Left colon (tissue), 2 donors: ENCODE measurements at regions not wholly inside any gene's neighbourhood (a gene's known extent, or its start where the extent isn't known, plus 50 kb on each side); places are given as distances from the start of the nearest gene placed in this dataset.
"Not testable (repeated sequence)": the region's sequence is repeated elsewhere in the genome, so short reads cannot be mapped to it uniquely, and the experiment has no call there.

ENCODE experiments used
- ATAC-seq: fragments of 200-7000 bp; cut with Tn5 transposase; one replicate; pipeline ENCODE4 v1.9.1; 2020; ENCODE audit warnings: mild to moderate bottlenecking, moderate library complexity
- DNase-seq, 2 donors: peaks; one replicate each; pipeline ENCODE4 v3.0.0-alpha.2; 2020
- intact Hi-C, 2 donors: fragments of 100-400 bp; cut with DNase I in 1 of 2; cut with micrococcal nuclease in 1 of 2; formaldehyde crosslinking; loops; one replicate each; pipeline versions ENCODE4 v1.11.2 to v1.14.0; 2022; cut with DNase I, micrococcal nuclease
- donor health status: DM: no; HTN: no; CAD: no.
- donor health status: DM: yes; HTN: yes; CAD: no.

DNA sequence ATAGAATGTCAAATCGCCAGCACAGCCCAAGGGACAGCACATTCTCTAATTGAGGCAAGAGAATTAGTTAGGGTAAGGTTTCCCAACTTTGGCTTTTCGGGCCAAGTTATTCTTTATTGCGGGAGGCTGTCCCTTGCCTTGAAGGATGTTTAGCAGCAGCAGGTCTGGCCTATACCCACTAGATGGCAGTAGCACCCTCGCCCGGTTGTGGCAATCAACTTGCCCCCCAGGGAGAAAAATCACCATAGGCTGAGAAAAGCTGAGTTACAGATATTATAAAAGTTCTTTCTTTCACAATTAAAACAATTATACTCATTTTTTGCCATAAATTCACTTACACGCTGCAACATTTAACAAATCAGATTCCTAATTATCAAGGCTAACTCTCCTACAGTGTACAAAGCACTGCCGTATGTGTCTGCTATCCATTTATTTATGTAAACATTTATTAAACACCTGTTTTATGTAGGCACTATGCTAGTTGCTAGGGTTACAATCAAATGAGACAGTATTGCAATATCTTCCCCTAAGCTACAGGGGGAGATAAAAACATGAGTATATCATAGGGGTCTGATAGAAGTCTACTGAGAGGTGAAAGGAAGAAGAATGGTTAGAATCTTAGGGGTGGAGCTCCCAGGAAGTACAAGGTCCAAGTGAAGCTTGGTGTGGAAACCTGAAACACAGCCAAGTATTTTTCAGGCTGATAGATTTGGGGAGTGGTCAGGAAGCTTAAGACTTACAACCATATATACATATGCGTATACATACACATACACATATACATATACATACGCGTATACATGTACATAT lies 452.3 kb downstream of the RAB38 start:
- ATAC-seq: peak; percentile 86
- DNase-seq: peak; percentile 27 to 33
- intact Hi-C loops: no loop called here

DNA sequence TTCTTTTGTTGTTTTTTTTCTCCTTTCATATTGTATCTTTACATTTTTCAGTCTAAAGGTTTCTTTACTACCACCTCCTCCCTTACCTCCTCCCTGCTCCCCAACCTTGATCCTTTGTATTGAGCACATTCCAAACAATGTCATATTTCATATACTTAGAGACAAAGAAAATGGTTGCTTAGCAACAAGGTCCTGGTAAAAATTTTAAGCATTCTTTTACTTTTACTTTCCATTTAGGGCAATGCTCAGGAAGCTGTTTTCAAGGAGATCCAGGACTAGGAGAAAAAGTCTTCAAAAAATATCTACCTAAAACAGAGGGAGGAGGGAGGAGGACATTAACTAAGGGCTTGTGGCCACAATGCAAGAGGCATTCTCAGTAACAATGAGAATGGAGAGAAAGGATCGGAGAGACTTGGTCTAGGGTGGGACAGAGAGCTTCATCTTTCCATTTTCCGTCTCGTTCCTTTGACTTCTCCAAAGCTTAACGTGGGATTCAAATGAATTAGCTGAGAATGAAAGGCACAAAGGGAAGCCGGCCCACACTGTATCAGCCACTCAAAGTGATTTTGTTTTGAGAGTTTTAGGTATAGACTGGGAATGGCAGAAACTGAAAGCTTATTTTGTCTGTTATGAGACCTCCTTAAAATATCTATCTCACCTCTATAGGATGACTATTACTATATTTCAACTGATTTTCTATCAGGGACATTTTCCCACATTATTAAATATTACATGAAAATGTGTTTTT lies 455.7 kb downstream of the RAB38 start:
- intact Hi-C loops: no loop called here
- ATAC-seq: no peak
- DNase-seq: no peak

DNA sequence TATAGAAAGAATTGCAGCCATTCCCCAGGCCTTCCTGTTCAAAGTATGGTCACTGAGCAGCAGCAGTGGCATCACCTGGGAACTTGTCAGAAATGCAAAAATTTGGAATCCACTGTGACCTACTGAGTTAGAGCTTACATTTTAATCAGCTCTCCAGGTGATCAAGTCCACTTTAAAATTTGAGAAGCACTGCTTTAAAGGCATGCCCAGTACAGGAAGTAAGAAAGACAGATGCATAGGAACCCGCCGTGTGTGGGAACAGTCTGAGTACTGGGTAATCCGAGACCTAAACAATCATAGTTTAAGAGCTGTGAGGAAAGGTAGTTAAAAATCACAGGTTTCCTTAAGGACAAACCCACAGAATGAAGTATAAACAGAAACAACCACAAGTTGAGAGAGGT lies 462.4 kb downstream of the RAB38 start:
- no peak for ATAC-seq

DNA sequence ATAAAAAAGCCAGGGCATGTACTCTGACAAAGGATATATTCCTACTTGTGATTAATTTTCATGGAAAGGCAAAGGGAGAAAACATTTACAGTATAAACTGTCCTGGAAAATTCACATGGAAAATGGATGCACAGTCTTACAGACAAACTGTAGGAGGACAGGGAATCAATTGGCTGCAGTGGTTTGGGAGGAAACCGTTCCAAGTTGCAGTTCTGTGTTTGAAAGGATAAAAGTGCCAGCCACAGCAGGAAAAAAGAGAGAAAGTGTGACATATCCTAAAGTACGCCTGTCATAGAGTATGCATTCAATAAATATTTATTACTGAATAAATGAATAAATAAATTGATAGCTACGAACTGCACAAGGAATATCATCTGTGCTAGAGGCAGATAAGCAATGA lies 462.9 kb downstream of the RAB38 start:
- intact Hi-C loops: no loop called here
- DNase-seq (no peak), ATAC-seq (no peak)

More for the DNA sequence above, 462.4 kb downstream of the RAB38 start:
- no peak for DNase-seq
- intact Hi-C loops: no loop called here

DNA sequence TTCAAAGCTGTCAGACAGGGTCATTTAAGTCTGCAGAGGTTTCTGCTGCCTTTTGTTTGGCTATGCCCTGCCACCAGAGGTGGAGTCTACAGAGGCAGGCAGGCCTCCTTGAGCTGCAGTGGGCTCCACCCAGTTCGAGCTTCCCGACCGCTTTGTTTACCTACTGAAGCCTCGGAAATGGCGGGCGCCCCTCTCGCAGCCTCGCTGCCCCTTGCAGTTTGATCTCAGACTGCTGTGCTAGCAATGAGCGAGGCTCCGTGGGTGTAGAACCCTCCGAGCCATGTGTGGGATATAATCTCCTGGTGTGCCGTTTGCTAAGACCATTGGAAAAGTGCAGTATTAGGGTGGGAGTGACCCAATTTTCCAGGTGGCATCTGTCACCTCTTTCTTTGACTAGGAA lies 471.7 kb downstream of the RAB38 start:
- DNase-seq, intact Hi-C loops: not testable (repeated sequence)

DNA sequence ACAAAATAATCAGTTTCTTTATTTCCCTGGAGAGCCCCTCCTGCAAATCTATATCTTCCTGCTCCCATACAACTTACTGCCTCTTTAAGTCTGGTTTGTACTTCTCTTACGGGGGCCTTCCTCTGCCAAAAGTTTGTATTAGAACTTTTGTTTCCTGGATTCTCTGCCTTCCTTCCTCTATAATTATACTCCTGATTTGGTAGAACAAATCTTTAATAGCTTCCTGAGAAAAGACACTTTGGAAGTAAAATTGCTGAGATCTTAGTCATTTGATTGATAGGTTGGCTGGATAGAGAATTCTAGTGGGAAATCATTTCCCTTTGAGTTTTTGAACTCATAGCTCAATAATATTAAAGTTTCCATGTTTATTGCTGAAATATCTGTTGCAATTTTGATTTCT lies 499.2 kb downstream of the RAB38 start:
- DNase-seq (no peak), ATAC-seq (no peak)
- intact Hi-C loops: no loop called here

More for the DNA sequence above, 471.7 kb downstream of the RAB38 start:
- ATAC-seq: not testable (repeated sequence)

DNA sequence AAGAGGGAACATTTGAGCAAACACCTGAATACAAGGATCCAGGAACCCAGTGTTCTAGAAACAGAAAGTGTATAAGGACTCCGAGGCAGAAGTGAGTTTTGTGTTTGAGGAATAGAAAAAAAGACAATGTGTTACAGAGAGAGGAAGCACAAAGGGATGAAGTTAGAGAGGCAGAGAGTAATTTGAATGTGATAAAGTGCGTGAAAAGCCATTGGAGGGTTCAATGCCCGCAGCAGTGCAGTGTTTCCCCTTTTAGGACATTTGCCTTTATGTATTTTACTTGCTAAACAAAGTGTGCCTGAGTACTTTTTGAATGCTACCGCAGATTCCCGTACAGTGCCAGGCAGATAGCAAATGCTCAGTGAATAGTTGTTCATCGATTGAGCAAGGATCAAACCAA lies 508.5 kb downstream of the RAB38 start:
- ATAC-seq (no peak), DNase-seq (no peak)
- intact Hi-C loops: no loop called here

DNA sequence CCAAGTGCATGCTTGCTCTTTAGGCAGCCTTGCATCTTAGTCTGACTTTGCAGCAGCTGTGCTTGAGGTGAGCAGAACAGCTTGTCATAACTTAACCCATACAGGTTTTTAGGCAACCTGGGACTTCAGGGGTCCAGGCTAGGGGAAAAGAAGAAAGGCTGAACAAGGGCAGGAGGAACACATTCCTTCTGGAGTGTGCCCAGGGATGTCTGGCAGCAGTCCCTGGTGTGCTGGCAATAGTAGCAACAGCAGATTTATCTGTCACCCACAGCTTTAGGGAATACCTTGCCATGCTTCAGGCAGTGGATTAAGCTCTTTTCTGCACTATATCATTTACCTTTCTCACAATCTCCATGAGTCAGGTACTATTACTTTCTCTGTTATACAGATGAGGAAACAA lies 513.0 kb downstream of the RAB38 start:
- intact Hi-C loops: no loop called here
- ATAC-seq (no peak), DNase-seq (no peak)

DNA sequence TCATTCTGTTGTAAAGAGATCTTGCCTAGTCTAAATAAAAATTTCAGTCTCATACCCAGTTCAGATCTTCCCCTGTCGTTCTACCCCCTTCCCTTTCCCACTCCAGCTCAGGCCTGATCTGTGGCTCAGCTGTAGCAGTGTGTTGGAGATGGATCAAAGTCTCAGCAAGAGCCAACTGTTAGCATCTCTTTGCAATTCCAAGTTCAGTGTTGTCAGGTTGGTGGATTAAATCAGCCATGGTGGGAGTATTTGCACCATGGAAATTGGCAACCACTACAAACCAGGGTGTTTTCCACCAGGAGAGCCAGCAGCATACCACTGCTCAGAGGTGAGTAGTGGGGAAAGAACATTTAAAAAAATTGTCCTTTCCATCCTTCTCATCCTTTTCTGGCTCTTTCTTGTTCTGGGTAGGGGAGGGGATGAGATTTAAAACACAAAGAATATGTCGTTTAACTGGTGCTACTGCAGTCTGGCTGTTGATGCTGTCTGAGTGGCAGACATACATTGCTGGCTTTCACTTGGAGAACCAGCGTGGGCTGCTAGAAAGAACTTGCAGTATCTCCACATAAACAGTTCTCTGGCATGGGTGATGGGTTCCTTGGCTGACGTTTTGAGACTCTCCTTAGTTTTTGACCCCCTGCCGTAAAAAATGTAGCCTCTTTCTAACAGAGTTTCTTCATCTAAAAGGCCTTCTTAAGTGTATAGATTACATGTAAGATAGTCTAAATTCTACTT lies 514.1 kb downstream of the RAB38 start:
- no peak for DNase-seq

DNA sequence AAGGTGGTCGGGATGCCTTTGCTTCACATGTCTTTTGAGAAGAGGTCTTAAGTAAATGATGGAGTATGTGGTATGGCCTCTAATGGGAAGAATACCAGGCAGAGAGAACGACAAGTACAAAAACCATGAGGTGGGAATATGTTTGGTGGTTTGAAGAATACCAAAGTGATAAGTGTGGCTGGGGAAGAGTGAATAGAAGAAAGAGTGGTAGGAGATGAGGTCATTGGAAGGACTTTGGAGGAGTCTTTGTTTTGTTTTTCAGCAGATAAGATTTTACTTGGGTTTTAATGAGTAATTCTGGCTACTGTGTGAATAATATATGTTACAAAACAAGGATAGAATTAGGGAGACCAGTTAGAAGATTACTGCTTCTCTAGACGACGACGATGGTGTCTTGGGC lies 515.4 kb downstream of the RAB38 start:
- intact Hi-C loops: no loop called here
- ATAC-seq (no peak), DNase-seq (no peak)

More for the DNA sequence above, 514.1 kb downstream of the RAB38 start:
- no peak for ATAC-seq
- intact Hi-C loops: no loop called here

DNA sequence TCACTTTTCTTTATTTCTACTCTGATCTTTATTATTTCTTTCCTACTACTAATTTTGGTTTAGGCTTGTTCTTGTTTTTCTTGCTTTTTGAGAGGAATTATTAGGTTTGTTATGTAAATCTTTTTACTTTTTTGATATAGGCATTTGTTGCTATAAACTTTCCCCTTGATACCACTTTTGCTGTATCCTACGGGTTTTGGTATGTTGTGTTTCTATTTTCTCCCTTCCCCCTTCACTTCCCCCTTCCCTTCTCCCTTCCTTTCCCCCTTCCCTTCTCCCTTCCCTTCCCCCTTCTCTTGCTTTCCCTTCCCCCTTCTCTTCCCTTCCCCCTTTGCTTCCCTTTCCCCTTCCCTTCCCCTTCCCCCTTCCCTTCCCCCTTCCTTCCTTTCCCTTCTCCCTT lies 529.6 kb downstream of the RAB38 start:
- intact Hi-C loops: no loop called here
- ATAC-seq: no peak
- DNase-seq: no peak

DNA sequence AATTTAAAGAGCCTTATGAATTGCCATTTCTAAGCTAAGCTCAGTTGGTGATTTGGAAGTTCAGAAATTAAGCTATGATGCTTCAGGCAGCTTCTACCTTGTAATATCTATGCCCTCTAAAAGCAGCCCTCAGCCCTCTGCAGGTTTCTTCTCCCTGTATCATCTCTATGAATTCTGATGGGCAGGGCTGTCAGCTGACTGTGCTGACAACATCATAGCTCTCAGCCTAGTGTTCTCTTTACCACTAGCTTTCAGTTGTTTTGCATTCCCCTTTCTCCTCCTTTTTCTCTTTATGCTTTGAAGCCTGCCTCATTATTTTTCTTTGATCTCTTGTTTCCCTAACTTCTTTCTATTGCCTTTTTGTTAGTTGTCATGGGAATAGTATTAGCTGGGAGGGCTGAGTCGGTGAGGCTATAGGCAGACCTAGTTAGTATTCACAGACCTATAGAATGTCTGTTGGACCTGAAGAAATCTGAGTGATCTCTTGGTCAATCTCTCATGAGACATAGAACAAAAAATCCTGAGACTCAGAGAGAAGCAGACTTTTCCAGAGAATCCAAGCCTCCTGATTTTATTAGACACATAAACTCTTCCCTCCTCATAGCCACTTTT lies 535.4 kb downstream of the RAB38 start:
- ATAC-seq (no peak), DNase-seq (no peak)
- intact Hi-C loops: no loop called here

DNA sequence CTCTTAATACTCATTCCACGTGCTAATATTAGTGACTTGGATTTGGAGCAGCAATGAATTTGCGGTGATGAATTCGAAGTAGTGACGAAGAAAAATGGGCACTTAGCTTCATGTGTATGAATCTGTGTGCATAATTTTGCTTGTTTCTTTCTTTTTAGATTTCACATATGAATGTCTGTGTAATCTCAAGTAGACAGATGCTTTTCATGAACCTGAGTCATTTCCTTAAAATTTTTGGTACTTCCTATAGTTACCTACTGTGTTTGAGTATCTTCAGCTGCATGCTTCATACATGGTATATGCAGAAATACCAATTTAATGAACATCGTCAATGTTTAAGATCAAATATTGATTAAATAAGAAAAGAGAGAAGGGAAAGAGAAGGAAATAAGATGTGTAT lies 540.2 kb downstream of the RAB38 start:
- DNase-seq (no peak), ATAC-seq (no peak)
- intact Hi-C loops: no loop called here

DNA sequence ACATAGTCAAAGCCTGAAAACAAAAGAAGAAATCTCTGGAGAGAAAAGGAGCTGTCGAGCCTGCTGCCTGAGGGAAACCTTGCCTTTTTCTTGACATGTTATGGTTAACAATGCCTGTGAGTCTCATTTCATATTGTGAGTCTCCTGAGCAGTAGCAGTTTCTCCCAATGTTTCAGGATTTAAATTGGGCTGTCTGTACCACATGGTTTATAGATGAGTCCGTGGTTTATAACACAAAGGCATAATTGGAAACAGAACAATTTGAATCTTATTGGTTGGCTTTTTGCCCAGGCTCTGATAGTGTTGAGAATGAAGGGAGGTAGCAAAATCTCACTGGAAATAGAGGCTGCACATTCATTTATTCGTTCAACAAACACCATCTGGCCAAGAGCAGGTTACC lies 540.9 kb downstream of the RAB38 start:
- ATAC-seq (no peak), DNase-seq (no peak)
- intact Hi-C loops: no loop called here

DNA sequence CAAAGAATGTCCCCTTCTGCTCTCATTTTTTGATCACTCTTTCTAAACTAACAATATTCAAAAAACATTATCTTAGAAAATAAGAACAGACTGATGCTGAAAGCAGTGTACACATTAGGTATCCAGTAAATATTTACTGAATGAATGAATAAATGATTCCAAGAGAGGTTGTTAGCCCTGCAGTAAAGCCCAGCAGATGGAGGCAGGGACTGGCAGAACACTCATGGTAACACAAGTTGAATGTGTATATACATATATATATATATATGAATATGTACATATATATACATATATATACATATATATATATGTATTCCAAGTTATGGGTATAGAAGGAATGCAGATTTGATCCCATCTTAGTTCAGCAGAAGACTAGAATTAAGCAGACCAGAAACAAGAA lies 546.3 kb downstream of the RAB38 start:
- intact Hi-C loops: no loop called here
- DNase-seq (no peak), ATAC-seq (no peak)

DNA sequence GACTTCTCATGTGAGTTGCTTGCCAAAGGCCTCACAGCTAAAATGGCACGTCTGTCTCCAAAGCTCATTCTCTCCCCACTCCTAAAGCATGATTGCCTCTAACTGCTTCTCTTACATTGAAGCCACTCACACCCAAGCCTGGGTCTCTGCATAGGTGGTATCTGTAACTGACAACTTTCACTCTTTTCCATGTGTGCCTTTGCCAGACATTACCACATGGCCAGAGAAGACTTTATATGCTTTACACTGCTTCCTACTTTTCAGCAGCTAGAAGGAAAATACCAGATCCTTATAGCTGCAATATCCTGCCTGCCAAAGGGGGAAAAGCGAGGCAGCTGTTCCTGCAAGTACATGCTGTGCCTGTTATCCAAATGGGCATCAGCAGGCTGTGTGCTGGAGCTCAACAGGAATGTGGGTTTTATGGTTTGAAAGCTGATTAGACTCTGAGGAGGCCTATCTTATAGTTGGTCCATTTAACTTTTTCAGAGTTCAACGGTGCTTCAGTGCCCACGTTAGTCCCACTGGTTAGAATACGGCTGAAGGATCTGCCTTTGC lies 547.1 kb downstream of the RAB38 start:
- ATAC-seq: no peak
- DNase-seq: no peak
- intact Hi-C loops: no loop called here

DNA sequence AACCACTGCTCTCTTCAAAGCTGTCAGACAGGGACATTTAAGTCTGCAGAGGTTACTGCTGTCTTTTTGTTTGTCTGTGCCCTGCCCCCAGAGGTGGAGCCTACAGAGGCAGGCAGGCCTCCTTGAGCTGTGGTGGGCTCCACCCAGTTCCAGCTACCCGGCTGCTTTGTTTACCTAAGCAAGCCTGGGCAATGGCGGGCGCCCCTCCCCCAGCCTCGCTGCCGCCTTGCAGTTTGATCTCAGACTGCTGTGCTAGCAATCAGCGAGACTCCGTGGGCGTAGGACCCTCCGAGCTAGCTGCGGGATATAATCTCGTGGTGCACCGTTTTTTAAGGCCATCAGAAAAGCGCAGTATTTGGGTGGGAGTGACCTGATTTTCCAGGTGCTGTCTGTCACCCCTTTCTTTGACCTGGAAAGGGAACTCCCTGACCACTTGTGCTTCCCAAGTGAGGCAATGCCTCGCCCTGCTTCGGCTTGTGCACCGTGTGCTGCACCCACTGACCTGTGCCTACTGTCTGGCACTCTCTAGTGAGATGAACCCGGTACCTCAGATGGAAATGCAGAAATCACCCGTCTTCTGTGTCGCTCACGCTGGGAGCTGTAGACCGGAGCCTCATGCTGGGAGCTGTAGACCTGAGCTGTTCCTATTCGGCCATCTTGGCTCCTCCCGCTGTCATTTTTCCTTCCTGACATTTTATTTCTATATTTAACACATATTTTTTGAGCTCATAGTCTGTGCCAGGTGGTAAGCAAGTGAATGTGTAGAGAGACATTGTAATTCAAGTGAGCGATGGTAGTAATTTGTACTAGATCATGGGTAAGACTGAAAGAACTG lies 551.5 kb downstream of the RAB38 start:
- DNase-seq: peak in 1 of 2 donors; percentile 6
- intact Hi-C loops, ATAC-seq: not testable (repeated sequence)

DNA sequence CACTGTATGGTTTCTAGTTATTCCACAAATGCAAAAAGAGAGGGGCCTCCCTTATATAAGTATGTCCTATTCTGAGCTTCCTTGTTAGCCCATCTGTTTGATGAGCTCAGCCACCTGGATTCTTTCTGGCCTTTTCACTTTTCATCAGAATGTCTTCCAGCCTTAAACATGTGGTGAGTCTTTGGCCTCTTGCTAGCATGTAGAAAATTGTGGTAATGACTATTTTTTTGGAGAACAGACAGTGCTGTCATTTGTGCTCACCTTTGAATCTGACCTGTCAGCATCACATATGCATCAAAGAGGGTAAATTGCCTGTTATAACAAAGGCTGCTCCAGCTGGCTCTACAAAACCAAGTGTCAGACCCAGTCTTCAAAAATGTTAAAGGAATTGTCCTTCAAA lies 558.7 kb downstream of the RAB38 start:
- ATAC-seq: no peak
- intact Hi-C loops: no loop called here

More for the DNA sequence above, 558.7 kb downstream of the RAB38 start:
- DNase-seq: no peak
